Uterus (tissue), 3 donors: ENCODE measurements at regions not wholly inside any gene's neighbourhood (a gene's known extent, or its start where the extent isn't known, plus 50 kb on each side); places are given as distances from the start of the nearest gene placed in this dataset.

Experiments
- DNase-seq, 2 donors: peaks; one replicate each; pipeline ENCODE4 v3.0.0-alpha.2; 2019 to 2020
- H3K27ac ChIP-seq, 2 donors: fragments of 200-600 bp; sonication (generic); 1 replicate in 1 of 2; 2 replicates in 1 of 2; pipeline ENCODE4 v1.5.1; 2016 to 2018
- H3K27me3 ChIP-seq, 2 donors: fragments of 200-600 bp; sonication (generic); one replicate each; pipeline ENCODE4 v1.5.1; 2018 to 2019; ENCODE audit warnings: control low read depth in 1 of 2
- H3K36me3 ChIP-seq, 2 donors: fragments of 200-600 bp; sonication (generic); one replicate each; pipeline ENCODE4 v1.5.1; 2019; ENCODE audit warnings: control low read depth in 1 of 2
- H3K4me1 ChIP-seq, 2 donors: fragments of 200-600 bp; sonication (generic); one replicate each; pipeline ENCODE4 v1.5.1; 2018 to 2019; ENCODE audit warnings: control low read depth in 1 of 2
- H3K4me3 ChIP-seq, 2 donors: fragments of 200-600 bp; sonication (generic); 1 replicate in 1 of 2; 2 replicates in 1 of 2; pipeline ENCODE4 v1.5.1; 2018 to 2019; ENCODE audit warnings: mild to moderate bottlenecking in 1 of 2
- H3K9me3 ChIP-seq, 2 donors: fragments of 200-600 bp; sonication (generic); one replicate each; pipeline ENCODE4 v1.5.1; 2019; ENCODE audit warnings: control low read depth in 1 of 2
- CTCF ChIP-seq, 4 experiments: fragments of 200-600 bp in 2 of 4; fragments of 450-650 bp in 2 of 4; sonication (generic) in 2 of 4; IDR thresholded peaks; one replicate each; pipeline ENCODE4 v1.5.1; 2016 to 2019; ENCODE audit warnings: antibody characterized with exemption in 4 of 4, mild to moderate bottlenecking in 2 of 4, moderate library complexity in 1 of 4
- POLR2A ChIP-seq, 2 donors: fragments of 450-650 bp; IDR thresholded peaks; one replicate each; pipeline ENCODE4 v1.6.1; 2016; ENCODE audit warnings: antibody characterized with exemption in 2 of 2, mild to moderate bottlenecking in 1 of 2, moderate library complexity in 1 of 2
- intact Hi-C: fragments of 100-400 bp; cut with DNase I; formaldehyde crosslinking; loops from one replicate; pipeline ENCODE4 v1.15.1; 2023; ENCODE audit warnings: low total_unique reads
- donor health status: DM: yes; HTN: yes; CAD: no.

DNA sequence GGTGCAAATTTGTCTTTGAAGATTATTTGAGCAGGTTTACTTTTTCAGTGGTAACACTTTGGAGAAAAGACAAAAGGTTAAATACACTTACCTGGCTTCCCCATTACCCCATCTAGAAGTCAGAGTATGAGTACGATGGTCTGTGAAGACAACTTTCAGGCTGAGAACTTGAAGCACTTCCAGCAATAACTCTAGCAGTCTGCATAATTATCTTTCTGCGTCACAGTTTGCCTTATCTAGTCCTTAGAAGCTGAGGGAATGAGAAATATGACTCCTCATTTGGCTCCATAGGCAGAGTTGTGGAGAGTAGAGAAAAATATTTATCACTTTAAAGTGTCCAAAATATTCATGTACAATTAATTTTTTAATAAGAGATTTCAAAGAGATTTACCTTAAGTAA is 323.4 kb upstream of the CAMK1G start:
- intact Hi-C loops: no loop called here
- Histone ChIP-seq H3K27me3 (no peaks in the 10 kb centered on the region), H3K4me1 (no peaks in the 10 kb centered on the region), H3K4me3 (no peak overlapping the region), H3K36me3 (no peaks in the 10 kb centered on the region), H3K27ac (no peak overlapping the region), H3K9me3 (no peaks in the 10 kb centered on the region)
- DNase-seq: no peak
- TF ChIP-seq CTCF (IDR thresholded peaks at IDR 0.05): no peak
- TF ChIP-seq POLR2A (IDR thresholded peaks at IDR 0.05): no peak

DNA sequence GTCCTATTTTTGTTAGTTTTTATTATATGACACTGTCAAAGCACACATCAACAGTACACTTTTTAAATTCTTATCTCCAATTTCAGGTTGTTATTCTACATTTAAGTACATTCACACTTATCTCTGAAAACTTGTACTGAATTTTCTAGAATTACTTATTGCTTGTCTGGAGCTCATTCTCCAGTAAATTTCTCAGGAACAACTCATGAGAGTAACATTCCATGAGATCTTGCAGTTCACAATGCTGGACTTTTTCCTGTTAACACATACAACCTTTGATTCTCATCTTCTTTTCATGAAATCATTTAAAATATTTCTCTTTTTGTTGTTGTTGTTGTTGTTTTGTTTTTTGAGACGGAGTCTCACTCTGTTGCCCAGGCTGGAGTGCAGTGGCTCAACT is 320.9 kb upstream of the CAMK1G start:
- H3K9me3 ChIP-seq: no peaks in the 10 kb centered on the region
- no peak overlapping the region for H3K27ac ChIP-seq
- H3K27me3 ChIP-seq: no peaks in the 10 kb centered on the region
- intact Hi-C loops: no loop called here
- no peak for DNase-seq
- no peak overlapping the region for H3K4me3 ChIP-seq
- no peaks in the 10 kb centered on the region for H3K36me3 ChIP-seq
- TF ChIP-seq CTCF (IDR thresholded peaks at IDR 0.05): no peak
- no peaks in the 10 kb centered on the region for H3K4me1 ChIP-seq

DNA sequence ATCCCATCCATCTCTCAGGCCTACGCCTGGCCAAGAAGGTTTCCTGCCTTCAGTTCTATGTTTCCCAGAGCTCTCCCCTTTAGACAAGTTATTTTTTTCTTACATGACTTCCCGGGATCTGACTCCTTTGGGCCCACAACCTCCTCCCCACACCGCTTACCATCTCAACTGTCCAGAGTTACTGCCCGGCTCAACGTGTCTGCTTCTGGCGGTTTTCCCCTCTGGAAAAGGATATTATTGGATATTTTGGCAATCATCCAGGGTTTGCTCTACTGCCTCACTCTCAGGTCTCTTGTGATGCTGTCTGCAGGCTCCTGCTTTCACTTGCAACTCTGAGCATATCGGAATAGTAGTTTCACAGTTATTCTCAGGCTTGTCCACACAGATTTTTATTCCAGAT is 318.2 kb upstream of the CAMK1G start:
- Histone ChIP-seq H3K27me3 (no peaks in the 10 kb centered on the region), H3K4me1 (no peaks in the 10 kb centered on the region), H3K27ac (peak overlapping the region; percentile 43 to 76), H3K9me3 (no peaks in the 10 kb centered on the region), H3K36me3 (no peaks in the 10 kb centered on the region), H3K4me3 (no peak overlapping the region)
- peak in 1 of 2 donors; percentile 52 for DNase-seq
- intact Hi-C loops: no loop called here
- TF ChIP-seq POLR2A (IDR thresholded peaks at IDR 0.05): no peak
- no peak for TF ChIP-seq CTCF (IDR thresholded peaks at IDR 0.05)

- peak in 1 of 2 donors; percentile 47 for DNase-seq
- intact Hi-C loops: no loop called here
- Histone ChIP-seq H3K27me3 (no peaks in the 10 kb centered on the region), H3K4me1 (no peaks in the 10 kb centered on the region), H3K4me3 (no peak overlapping the region), H3K36me3 (no peaks in the 10 kb centered on the region), H3K9me3 (no peaks in the 10 kb centered on the region), H3K27ac (peak overlapping the region; percentile 76 to 81)
- TF ChIP-seq POLR2A (IDR thresholded peaks at IDR 0.05) (no peak), CTCF (IDR thresholded peaks at IDR 0.05) (no peak)
Measured at GRCh38 chr1:209266590-209267205, 316.8 kb upstream of the CAMK1G start.

- Histone ChIP-seq H3K4me3 (no peak overlapping the region), H3K4me1 (no peaks in the 10 kb centered on the region), H3K9me3 (no peaks in the 10 kb centered on the region), H3K27me3 (no peaks in the 10 kb centered on the region), H3K36me3 (no peaks in the 10 kb centered on the region), H3K27ac (peak overlapping the region; percentile 76 to 81)
- DNase-seq: no peak
- intact Hi-C loops: no loop called here
- no peak for TF ChIP-seq CTCF (IDR thresholded peaks at IDR 0.05)
- no peak for TF ChIP-seq POLR2A (IDR thresholded peaks at IDR 0.05)
Measured at GRCh38 chr1:209267968-209268367, 315.5 kb upstream of the CAMK1G start.
